ENCODE measurements at regions not wholly inside any gene's neighbourhood (a gene's known extent, or its start where the extent isn't known, plus 50 kb on each side); places are given as distances from the start of the nearest gene placed in this dataset.

- no peak for TF ChIP-seq EZH2 (IDR thresholded peaks at IDR 0.05; ENCODE audit: insufficient read depth, poor library complexity, severe bottlenecking)
- no peak for TF ChIP-seq EZH2phosphoT487 (IDR thresholded peaks at IDR 0.05; ENCODE audit: insufficient read depth, low read depth)
Observed at GRCh38 chr4:124469981-124470380, 242.6 kb downstream of the ANKRD50 start.
